Epithelial cell of proximal tubule (primary cell): ENCODE measurements at regions not wholly inside any gene's neighbourhood (a gene's known extent, or its start where the extent isn't known, plus 50 kb on each side); places are given as distances from the start of the nearest gene placed in this dataset.
A peak's percentile ranks its signal among the peaks of the same experiment; 100 is the strongest.

Source experiments
- DNase-seq: peaks from one replicate; pipeline ENCODE4 v3.0.0-alpha.2; 2011; ENCODE audit warnings: low read depth
- H3K4me3 ChIP-seq: 2 replicates; pipeline ENCODE4 v1.5.1; 2011; ENCODE audit warnings: low read depth, mild to moderate bottlenecking, low read length
- CTCF ChIP-seq: conservative IDR thresholded peaks from 2 replicates; pipeline ENCODE4 v1.5.1; 2012; ENCODE audit warnings: low read depth, mild to moderate bottlenecking, low read length

DNA sequence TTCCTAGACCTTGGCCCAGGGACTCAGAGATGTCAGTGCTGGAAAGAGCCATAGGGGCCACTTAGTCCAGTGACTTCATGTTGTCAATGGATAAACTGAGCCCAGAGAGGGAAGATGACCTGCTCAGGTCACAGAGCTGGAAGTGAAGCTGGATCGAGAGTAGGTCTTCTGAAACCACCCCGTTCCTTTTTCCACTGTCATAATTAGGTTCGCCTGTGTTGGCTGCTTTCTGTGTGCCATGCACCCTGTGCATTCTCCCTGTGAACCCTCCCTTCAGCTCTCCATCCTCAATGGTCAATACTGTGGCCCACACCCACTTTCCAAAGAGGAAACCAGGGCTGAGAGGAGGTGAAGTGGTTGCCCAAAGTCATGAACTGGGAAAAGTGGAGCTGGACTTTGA lies 74.8 kb downstream of the CCR1 start:
- TF ChIP-seq CTCF = no peak
- H3K4me3 ChIP-seq = no peak overlapping the region
- DNase-seq = no peak

DNA sequence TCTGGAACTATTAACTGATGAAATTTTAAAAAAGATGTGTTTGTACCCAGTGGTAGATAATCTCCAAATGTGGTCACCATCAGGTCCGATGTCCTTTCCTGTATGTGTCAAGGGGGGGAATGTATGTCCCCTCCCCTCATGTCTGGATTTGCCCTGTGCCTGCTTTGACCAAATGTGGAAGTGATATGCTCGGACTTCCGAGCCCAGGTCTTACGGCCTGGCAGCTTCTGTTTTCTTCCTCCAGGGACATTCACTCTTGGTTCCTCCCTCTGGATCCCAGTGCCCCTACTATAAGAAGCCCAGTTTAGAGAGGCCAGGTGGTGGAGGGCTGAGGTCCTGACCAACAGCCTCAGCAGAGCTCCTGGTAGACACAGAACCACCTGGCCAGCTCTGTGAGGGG lies 75.5 kb downstream of the CCR1 start:
- no peak for TF ChIP-seq CTCF

DNA sequence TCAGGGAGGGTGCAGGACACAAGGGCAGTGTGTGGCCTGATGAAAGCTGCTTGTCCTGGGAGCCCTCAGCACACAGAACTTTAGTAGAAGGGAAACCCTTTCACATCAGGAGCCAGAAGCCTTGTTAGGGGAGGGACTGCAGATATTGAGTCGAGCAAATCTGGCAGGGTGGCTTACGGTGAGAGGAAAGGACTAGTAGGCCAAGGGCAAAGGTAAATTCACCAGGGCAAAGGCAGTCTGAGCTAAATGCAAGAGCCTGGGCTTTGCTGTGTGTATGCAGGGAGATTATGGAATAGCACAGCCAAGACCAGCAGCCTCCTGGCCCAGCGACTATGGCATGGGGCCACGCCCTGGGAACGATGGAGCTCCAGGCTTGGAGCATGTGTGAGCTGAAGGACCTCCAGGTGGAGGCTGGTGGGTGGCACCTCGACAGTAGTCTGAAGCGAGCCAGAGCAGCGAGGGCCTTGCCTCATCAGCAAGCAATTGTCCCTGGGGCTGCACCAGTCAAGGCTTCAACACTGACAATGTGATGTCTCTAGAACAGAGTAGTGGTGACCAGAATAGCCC lies 76.1 kb downstream of the CCR1 start:
- no peak for TF ChIP-seq CTCF
- DNase-seq = no peak
- H3K4me3 ChIP-seq = no peak overlapping the region

More for the DNA sequence above, 75.5 kb downstream of the CCR1 start:
- H3K4me3 ChIP-seq = no peak overlapping the region
- no peak for DNase-seq

DNA sequence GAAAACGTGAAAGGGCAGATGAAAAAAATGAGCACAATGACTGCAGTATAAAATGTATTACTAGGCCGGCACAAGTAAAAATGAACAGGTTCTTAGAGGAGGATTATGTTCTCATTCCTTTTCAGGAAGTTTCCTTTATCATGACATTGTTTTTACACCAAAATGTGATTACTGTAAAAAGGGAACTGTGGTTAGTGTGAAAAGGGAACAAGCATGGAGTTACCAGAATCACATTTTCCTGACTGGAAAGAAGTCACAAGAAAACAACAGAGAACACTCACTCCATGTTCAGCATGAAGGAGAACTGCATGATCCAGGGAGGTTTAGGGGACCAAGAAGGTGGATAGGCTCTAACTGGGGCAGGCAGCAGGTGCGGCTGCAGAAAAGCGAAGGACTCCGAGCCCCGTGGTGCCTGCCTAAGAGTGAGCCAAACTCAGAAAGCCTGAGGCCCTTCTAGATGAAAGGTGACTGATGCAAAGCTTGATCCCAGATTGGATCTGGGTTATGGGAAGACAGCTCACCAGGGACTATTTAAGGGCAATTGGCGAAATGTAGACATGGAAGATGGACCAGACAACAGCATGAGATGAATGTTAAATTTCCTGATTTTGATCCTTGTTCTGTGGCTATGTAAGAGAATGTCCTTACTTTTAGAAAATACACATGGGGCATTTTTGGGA lies 77.3 kb downstream of the CCR1 start:
- no peak overlapping the region for H3K4me3 ChIP-seq
- TF ChIP-seq CTCF = no peak
- no peak for DNase-seq

GRCh38 chr3:46129588-46130272 lies 78.4 kb downstream of the CCR1 start:
- DNase-seq = no peak
- TF ChIP-seq CTCF = no peak
- no peak overlapping the region for H3K4me3 ChIP-seq

DNA sequence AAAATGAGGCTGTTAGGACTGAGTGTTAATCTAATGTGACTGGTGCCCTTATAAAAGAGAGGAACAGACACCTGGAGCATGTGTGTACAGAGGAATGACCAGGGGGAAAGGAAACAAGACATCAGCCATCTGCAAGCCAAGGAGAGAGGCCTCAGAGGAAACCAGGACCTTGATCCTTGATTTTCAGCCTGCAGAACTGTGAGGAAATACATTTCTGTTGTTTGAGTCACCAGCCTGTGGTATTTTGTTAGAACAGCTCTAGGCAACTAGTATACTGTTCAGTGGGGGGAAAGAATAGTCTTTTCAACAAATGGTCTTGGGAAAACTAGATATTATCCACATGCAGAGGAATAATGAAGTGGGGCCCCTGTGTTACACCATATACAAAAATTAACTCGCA lies 80.6 kb downstream of the CCR1 start:
- peak; percentile 71 for DNase-seq
- H3K4me3 ChIP-seq = no peak overlapping the region
- TF ChIP-seq CTCF = no peak
